GM10266 (cell line): ENCODE measurements at regions not wholly inside any gene's neighbourhood (a gene's known extent, or its start where the extent isn't known, plus 50 kb on each side); places are given as distances from the start of the nearest gene placed in this dataset.
"Not testable (repeated sequence)": the region's sequence is repeated elsewhere in the genome, so short reads cannot be mapped to it uniquely, and the experiment has no call there.

Experiments used
- DNase-seq: peaks from one replicate; pipeline ENCODE4 v3.0.0; 2012; ENCODE audit errors: extremely low spot score
- CTCF ChIP-seq: IDR thresholded peaks from 2 replicates; pipeline ENCODE4 v1.5.1; 2012; ENCODE audit warnings: mild to moderate bottlenecking, low read depth; ENCODE audit not compliant: control insufficient read depth, insufficient read depth; ENCODE audit errors: missing control alignments

GRCh38 chr6:141048451-141048850 is 1084.3 kb upstream of the GJE1 start:
- no peak for DNase-seq
- TF ChIP-seq CTCF = no peak

- DNase-seq = not testable (repeated sequence)
Observed at GRCh38 chr6:141046496-141046895, 1086.2 kb upstream of the GJE1 start.

- no peak for DNase-seq
- no peak for TF ChIP-seq CTCF
Observed at GRCh38 chr6:141041596-141042087, 1091.1 kb upstream of the GJE1 start.

GRCh38 chr6:141035312-141036200 is 1097.2 kb upstream of the GJE1 start:
- DNase-seq = no peak
- TF ChIP-seq CTCF = no peak

GRCh38 chr6:141033101-141033500 is 1099.6 kb upstream of the GJE1 start:
- DNase-seq = no peak
- TF ChIP-seq CTCF = no peak

GRCh38 chr6:141029908-141030307 is 1102.8 kb upstream of the GJE1 start:
- no peak for DNase-seq
- TF ChIP-seq CTCF = no peak

- TF ChIP-seq CTCF = no peak
- DNase-seq = no peak
Observed at GRCh38 chr6:141028791-141029280, 1103.9 kb upstream of the GJE1 start.

- no peak for DNase-seq
- TF ChIP-seq CTCF = no peak
Observed at GRCh38 chr6:141026504-141026903, 1106.2 kb upstream of the GJE1 start.
